Ascending aorta (tissue), 2 donors: ENCODE measurements at regions not wholly inside any gene's neighbourhood (a gene's known extent, or its start where the extent isn't known, plus 50 kb on each side); places are given as distances from the start of the nearest gene placed in this dataset.

Experiments used
- DNase-seq, 2 donors: peaks; one replicate each; pipeline ENCODE4 v3.0.0-alpha.2; 2019; ENCODE audit warnings: low spot score in 2 of 2
- H3K27ac ChIP-seq, 2 donors: fragments of 200-600 bp; sonication (generic); one replicate each; pipeline ENCODE4 v1.5.1; 2016 to 2017; ENCODE audit warnings: mild to moderate bottlenecking in 1 of 2
- H3K27me3 ChIP-seq: fragments of 200-600 bp; sonication (generic); one replicate; pipeline ENCODE4 v1.5.1; 2017
- H3K36me3 ChIP-seq, 2 donors: fragments of 200-600 bp; sonication (generic); one replicate each; pipeline ENCODE4 v1.5.1; 2016
- H3K4me1 ChIP-seq, 2 donors: fragments of 200-600 bp; sonication (generic); one replicate each; pipeline ENCODE4 v1.5.1; 2016 to 2017; ENCODE audit warnings: mild to moderate bottlenecking in 1 of 2
- H3K4me3 ChIP-seq, 2 donors: fragments of 200-600 bp; sonication (generic); one replicate each; pipeline ENCODE4 v1.5.1; 2016 to 2017; ENCODE audit warnings: mild to moderate bottlenecking in 1 of 2
- H3K9me3 ChIP-seq, 2 donors: fragments of 200-600 bp; sonication (generic); one replicate each; pipeline ENCODE4 v1.5.1; 2016
- CTCF ChIP-seq, 3 experiments: fragments of 200-600 bp in 2 of 3; fragments of 450-650 bp in 1 of 3; sonication (generic) in 2 of 3; IDR thresholded peaks; one replicate each; pipeline ENCODE4 v1.5.1; 2016 to 2019; ENCODE audit warnings: antibody characterized with exemption in 3 of 3, mild to moderate bottlenecking in 1 of 3, moderate library complexity in 1 of 3
- intact Hi-C: fragments of 100-400 bp; cut with DNase I; formaldehyde crosslinking; loops from one replicate; pipeline ENCODE4 v1.15.1; 2023

GRCh38 chr17:34800661-34801060 lies 160.6 kb downstream of the CCT6B start:
- no peak for DNase-seq
- no peak for TF ChIP-seq CTCF (IDR thresholded peaks at IDR 0.05)

GRCh38 chr17:34799751-34800150 lies 161.5 kb downstream of the CCT6B start:
- intact Hi-C loops = no loop called here
- Histone ChIP-seq H3K36me3 (no peaks in the 10 kb centered on the region), H3K4me1 (no peaks in the 10 kb centered on the region), H3K27me3 (no peaks in the 10 kb centered on the region), H3K9me3 (no peaks in the 10 kb centered on the region), H3K27ac (no peak overlapping the region), H3K4me3 (no peak overlapping the region)
- DNase-seq = no peak
- TF ChIP-seq CTCF (IDR thresholded peaks at IDR 0.05) = no peak

More at GRCh38 chr17:34800661-34801060, 160.6 kb downstream of the CCT6B start:
- Histone ChIP-seq H3K27ac (no peak overlapping the region), H3K9me3 (no peaks in the 10 kb centered on the region), H3K36me3 (no peaks in the 10 kb centered on the region), H3K27me3 (no peaks in the 10 kb centered on the region), H3K4me3 (no peak overlapping the region), H3K4me1 (no peaks in the 10 kb centered on the region)
- intact Hi-C loops = no loop called here

- no peak overlapping the region for H3K4me3 ChIP-seq
- no peak overlapping the region for H3K27ac ChIP-seq
- no peak for DNase-seq
- no peaks in the 10 kb centered on the region for H3K27me3 ChIP-seq
- no peaks in the 10 kb centered on the region for H3K36me3 ChIP-seq
- TF ChIP-seq CTCF (IDR thresholded peaks at IDR 0.05) = no peak
- intact Hi-C loops = no loop called here
- no peaks in the 10 kb centered on the region for H3K9me3 ChIP-seq
- no peaks in the 10 kb centered on the region for H3K4me1 ChIP-seq
Measured at GRCh38 chr17:34798581-34798980, 162.7 kb downstream of the CCT6B start.

- H3K27ac ChIP-seq = no peak overlapping the region
- H3K9me3 ChIP-seq = no peaks in the 10 kb centered on the region
- no peak for TF ChIP-seq CTCF (IDR thresholded peaks at IDR 0.05)
- intact Hi-C loops = no loop called here
- no peaks in the 10 kb centered on the region for H3K4me1 ChIP-seq
- no peak overlapping the region for H3K4me3 ChIP-seq
- DNase-seq = no peak
- H3K36me3 ChIP-seq = no peaks in the 10 kb centered on the region
- H3K27me3 ChIP-seq = no peaks in the 10 kb centered on the region
Measured at GRCh38 chr17:34797720-34798119, 163.5 kb downstream of the CCT6B start.

GRCh38 chr17:34793231-34793908 lies 167.9 kb downstream of the CCT6B start:
- Histone ChIP-seq H3K9me3 (no peaks in the 10 kb centered on the region), H3K4me3 (no peak overlapping the region), H3K4me1 (no peaks in the 10 kb centered on the region), H3K27me3 (no peaks in the 10 kb centered on the region), H3K36me3 (no peaks in the 10 kb centered on the region), H3K27ac (no peak overlapping the region)
- intact Hi-C loops = no loop called here
- DNase-seq = no peak
- TF ChIP-seq CTCF (IDR thresholded peaks at IDR 0.05) = no peak

GRCh38 chr17:34788696-34789095 lies 172.6 kb downstream of the CCT6B start:
- Histone ChIP-seq H3K4me1 (no peaks in the 10 kb centered on the region), H3K4me3 (no peak overlapping the region), H3K36me3 (no peaks in the 10 kb centered on the region), H3K27ac (no peak overlapping the region), H3K27me3 (no peaks in the 10 kb centered on the region), H3K9me3 (no peaks in the 10 kb centered on the region)
- intact Hi-C loops = no loop called here
- no peak for DNase-seq
- TF ChIP-seq CTCF (IDR thresholded peaks at IDR 0.05) = no peak
